GM12865 (cell line): ENCODE measurements at regions not wholly inside any gene's neighbourhood (a gene's known extent, or its start where the extent isn't known, plus 50 kb on each side); places are given as distances from the start of the nearest gene placed in this dataset.

ENCODE experiments used
- DNase-seq: peaks from one replicate; pipeline ENCODE4 v3.0.0; 2010; ENCODE audit warnings: low read depth
- H3K4me3 ChIP-seq: 2 replicates; pipeline ENCODE4 v1.5.1; 2011; ENCODE audit warnings: mild to moderate bottlenecking, low read depth, low read length, control low read depth
- CTCF ChIP-seq: IDR thresholded peaks from 2 replicates; pipeline ENCODE4 v1.5.1; 2011; ENCODE audit warnings: low read length, control low read depth, low read depth, inconsistent platforms; ENCODE audit not compliant: insufficient read depth; ENCODE audit errors: missing control alignments

- DNase-seq = no peak
- TF ChIP-seq CTCF = no peak
- H3K4me3 ChIP-seq = no peak overlapping the region
Measured at GRCh38 chr2:52222128-52222527, 1190.2 kb upstream of the NRXN1 start.

DNA sequence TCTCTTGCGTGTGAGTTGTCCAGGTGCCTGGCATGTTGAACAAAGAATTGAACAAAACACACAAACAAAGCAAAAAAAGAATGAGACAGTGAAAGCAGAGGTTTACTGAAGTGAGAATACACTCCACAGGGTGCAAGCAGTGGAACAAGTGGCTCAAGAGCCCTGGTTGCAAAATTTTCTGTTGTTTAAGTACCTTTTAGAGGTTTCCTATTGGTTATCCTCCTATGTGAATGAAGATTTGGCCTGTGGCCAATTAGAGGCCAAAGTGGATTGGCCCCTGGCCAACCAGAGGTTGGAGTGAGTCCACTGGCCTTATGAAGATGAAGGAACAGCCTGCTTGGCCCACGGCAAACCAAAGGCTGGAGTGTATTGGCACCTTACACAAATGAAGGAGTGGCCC is 1188.5 kb upstream of the NRXN1 start:
- no peak overlapping the region for H3K4me3 ChIP-seq
- no peak for TF ChIP-seq CTCF
- DNase-seq = no peak

DNA sequence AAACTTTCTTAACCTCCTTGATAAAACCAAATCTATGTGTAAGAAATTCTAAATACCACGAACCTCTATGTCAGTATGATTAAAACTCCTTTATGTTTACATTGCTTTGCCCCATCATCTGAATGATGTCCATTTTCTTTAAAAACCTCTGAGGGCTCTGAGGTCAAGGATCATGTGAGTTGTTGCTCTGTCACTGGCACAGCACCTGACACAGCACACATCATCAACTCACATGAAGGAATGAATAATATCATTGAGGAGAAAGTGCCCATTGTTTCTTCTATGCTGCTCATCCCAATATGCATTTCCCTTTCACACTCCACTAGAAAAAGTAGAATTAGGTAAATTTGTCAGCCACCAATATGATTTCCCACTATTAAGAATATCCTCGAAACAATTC is 1178.7 kb upstream of the NRXN1 start:
- no peak for DNase-seq
- no peak overlapping the region for H3K4me3 ChIP-seq
- TF ChIP-seq CTCF = no peak

DNA sequence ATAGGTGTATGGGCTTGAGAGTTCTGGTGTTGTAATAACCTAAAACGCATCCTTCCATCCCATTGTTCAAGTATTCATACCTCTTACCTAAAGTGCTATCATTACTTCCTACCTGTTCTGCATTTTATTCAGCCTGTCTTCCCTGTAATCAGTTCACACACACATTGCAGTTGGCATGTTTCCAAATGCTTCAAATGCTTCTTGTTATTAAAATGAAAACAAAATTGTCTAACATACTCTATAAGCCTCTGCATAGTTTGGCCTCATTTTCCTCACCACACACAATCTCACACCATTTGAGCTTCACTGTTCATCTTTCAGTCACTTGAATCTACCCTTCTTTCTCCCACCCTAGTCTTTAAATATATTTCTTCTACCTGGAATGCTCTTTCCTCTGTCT is 1178.2 kb upstream of the NRXN1 start:
- H3K4me3 ChIP-seq = no peak overlapping the region
- DNase-seq = no peak
- no peak for TF ChIP-seq CTCF

DNA sequence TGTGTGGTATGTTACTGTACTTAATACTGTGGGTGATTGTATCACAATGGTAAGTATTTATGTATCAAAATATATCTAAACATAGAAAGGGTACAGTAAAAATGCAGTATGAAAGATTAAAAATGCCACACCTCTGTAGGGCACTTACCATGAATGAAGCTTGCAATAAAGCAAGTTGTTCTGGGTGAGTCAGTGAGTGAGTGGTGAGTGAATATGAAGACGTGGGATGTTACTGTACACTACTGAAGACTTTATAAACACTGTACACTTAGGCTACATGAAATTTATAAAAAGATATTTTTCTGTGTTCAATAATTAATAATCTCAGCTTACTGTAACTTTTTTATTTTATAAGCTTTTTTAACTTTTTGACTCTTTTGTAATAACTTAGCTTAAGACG is 1162.4 kb upstream of the NRXN1 start:
- no peak overlapping the region for H3K4me3 ChIP-seq
- no peak for TF ChIP-seq CTCF
- no peak for DNase-seq

DNA sequence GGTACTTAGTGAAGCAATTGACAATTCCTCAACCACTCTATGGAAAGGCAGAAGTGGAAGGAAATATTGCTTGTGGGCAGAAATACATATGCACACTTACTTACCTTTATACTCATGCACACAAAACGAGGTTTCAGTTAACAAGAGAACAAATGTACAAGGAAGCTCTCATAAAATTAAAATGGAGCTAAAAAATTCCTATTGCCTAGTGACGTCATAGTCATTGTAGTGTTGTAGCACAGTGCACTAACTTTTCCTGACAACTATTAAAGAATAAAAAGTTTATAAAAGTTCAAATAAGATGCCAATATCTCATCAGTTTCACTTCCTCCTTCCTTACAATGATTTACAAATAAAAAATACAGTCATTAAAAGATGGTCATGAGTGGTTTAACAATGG is 1161.9 kb upstream of the NRXN1 start:
- H3K4me3 ChIP-seq = no peak overlapping the region
- no peak for DNase-seq
- TF ChIP-seq CTCF = no peak

DNA sequence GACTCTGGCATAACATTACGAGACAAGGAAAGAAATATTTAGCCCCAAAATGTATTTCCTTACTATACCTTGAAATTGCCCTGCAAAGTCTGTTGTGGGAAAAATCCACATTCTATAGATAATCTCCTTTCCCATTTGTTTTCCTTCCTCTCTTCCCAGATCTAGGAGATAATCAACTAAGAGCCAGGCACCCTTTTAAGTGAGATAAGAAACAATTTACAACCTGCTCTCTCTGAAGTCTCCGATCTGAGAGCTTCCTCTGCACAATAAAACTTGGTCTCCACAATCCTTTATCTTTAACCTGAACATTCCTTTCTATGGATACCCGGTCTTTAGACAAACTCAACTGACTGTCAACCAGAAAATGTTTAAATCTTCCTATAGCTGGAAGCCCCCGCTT is 1160.7 kb upstream of the NRXN1 start:
- no peak for DNase-seq
- TF ChIP-seq CTCF = no peak

More for the DNA sequence above, 1160.7 kb upstream of the NRXN1 start:
- H3K4me3 ChIP-seq = no peak overlapping the region
